ENCODE measurements at regions not wholly inside any gene's neighbourhood (a gene's known extent, or its start where the extent isn't known, plus 50 kb on each side); places are given as distances from the start of the nearest gene placed in this dataset.

GRCh38 chr14:101135796-101136742, 232.5 kb upstream of the RTL1 start:
- DNase-seq (ENCODE audit: low read depth) = no peak
- Histone ChIP-seq H3K9me3 (ENCODE audit: insufficient read depth, low read depth, low read length) (no peaks in the 10 kb centered on the region), H3K9ac (ENCODE audit: low read length) (no peak overlapping the region), H2AFZ (ENCODE audit: low read depth, low read length) (no peak overlapping the region), H3K27ac (ENCODE audit: low read depth, low read length) (no peak overlapping the region), H3K4me3 (ENCODE audit: insufficient read depth, low read depth, low read length) (no peak overlapping the region), H3K4me1 (ENCODE audit: insufficient read depth, low read length) (no peaks in the 10 kb centered on the region), H3K79me2 (ENCODE audit: insufficient read depth, low read length) (no peaks in the 10 kb centered on the region), H4K20me1 (ENCODE audit: insufficient read depth, low read length) (no peaks in the 10 kb centered on the region), H3K4me2 (ENCODE audit: low read length) (no peak overlapping the region), H3K36me3 (ENCODE audit: insufficient read depth, low read length) (no peaks in the 10 kb centered on the region), H3K27me3 (ENCODE audit: insufficient read depth, low read length) (no peaks in the 10 kb centered on the region)
- no peak overlapping the region for H3K27ac Mint-ChIP-seq (ENCODE audit: unreplicated experiment)
- no peak overlapping the region for H3K4me3 Mint-ChIP-seq (ENCODE audit: unreplicated experiment)
- H3K4me1 Mint-ChIP-seq (ENCODE audit: low read depth, unreplicated experiment) = no peaks in the 10 kb centered on the region
- H3K9me3 Mint-ChIP-seq (ENCODE audit: unreplicated experiment) = peaks cover 2% of the 10 kb centered on the region
- FAIRE-seq = no peak
- H3K27me3 Mint-ChIP-seq (ENCODE audit: low read depth, unreplicated experiment) = peaks cover 14% of the 10 kb centered on the region
- H3K36me3 Mint-ChIP-seq (ENCODE audit: low read depth, unreplicated experiment) = no peaks in the 10 kb centered on the region
- TF ChIP-seq EZH2 (IDR thresholded peaks at IDR 0.05; ENCODE audit: insufficient read depth, low read length) (no peak), CTCF (IDR thresholded peaks at IDR 0.05; ENCODE audit: insufficient read depth, low read depth, low read length) (no peak)

GRCh38 chr14:101137234-101137633, 233.7 kb upstream of the RTL1 start:
- no peaks in the 10 kb centered on the region for H4K20me1 ChIP-seq (ENCODE audit: insufficient read depth, low read length)
- no peak overlapping the region for H3K27ac ChIP-seq (ENCODE audit: low read depth, low read length)
- no peak overlapping the region for H3K9ac ChIP-seq (ENCODE audit: low read length)
- no peaks in the 10 kb centered on the region for H3K27me3 ChIP-seq (ENCODE audit: insufficient read depth, low read length)
- H3K4me1 ChIP-seq (ENCODE audit: insufficient read depth, low read length) = no peaks in the 10 kb centered on the region
- H3K4me3 Mint-ChIP-seq (ENCODE audit: unreplicated experiment) = no peak overlapping the region
- H3K36me3 ChIP-seq (ENCODE audit: insufficient read depth, low read length) = no peaks in the 10 kb centered on the region
- no peak overlapping the region for H3K4me3 ChIP-seq (ENCODE audit: insufficient read depth, low read depth, low read length)
- H3K4me1 Mint-ChIP-seq (ENCODE audit: low read depth, unreplicated experiment) = no peaks in the 10 kb centered on the region
- no peaks in the 10 kb centered on the region for H3K79me2 ChIP-seq (ENCODE audit: insufficient read depth, low read length)
- H3K27ac Mint-ChIP-seq (ENCODE audit: unreplicated experiment) = no peak overlapping the region
- no peak for FAIRE-seq
- H3K27me3 Mint-ChIP-seq (ENCODE audit: low read depth, unreplicated experiment) = peaks cover 9% of the 10 kb centered on the region
- no peaks in the 10 kb centered on the region for H3K9me3 ChIP-seq (ENCODE audit: insufficient read depth, low read depth, low read length)
- no peaks in the 10 kb centered on the region for H3K36me3 Mint-ChIP-seq (ENCODE audit: low read depth, unreplicated experiment)
- peaks cover 6% of the 10 kb centered on the region for H3K9me3 Mint-ChIP-seq (ENCODE audit: unreplicated experiment)
- TF ChIP-seq CTCF (IDR thresholded peaks at IDR 0.05; ENCODE audit: insufficient read depth, low read depth, low read length) (no peak), EZH2 (IDR thresholded peaks at IDR 0.05; ENCODE audit: insufficient read depth, low read length) (no peak)
- H3K4me2 ChIP-seq (ENCODE audit: low read length) = no peak overlapping the region
- no peak overlapping the region for H2AFZ ChIP-seq (ENCODE audit: low read depth, low read length)
- DNase-seq (ENCODE audit: low read depth) = no peak

- Mint-ChIP-seq H3K4me1 (ENCODE audit: low read depth, unreplicated experiment) (peaks cover 5% of the 10 kb centered on the region), H3K4me3 (ENCODE audit: unreplicated experiment) (no peak overlapping the region), H3K27ac (ENCODE audit: unreplicated experiment) (no peak overlapping the region), H3K9me3 (ENCODE audit: unreplicated experiment) (peaks cover 15% of the 10 kb centered on the region), H3K27me3 (ENCODE audit: low read depth, unreplicated experiment) (peaks cover 6% of the 10 kb centered on the region), H3K36me3 (ENCODE audit: low read depth, unreplicated experiment) (no peaks in the 10 kb centered on the region)
- Histone ChIP-seq H3K4me3 (ENCODE audit: insufficient read depth, low read depth, low read length) (no peak overlapping the region), H3K9me3 (ENCODE audit: insufficient read depth, low read depth, low read length) (no peaks in the 10 kb centered on the region), H3K4me1 (ENCODE audit: insufficient read depth, low read length) (peaks cover 5% of the 10 kb centered on the region), H3K27me3 (ENCODE audit: insufficient read depth, low read length) (peaks cover 5% of the 10 kb centered on the region), H4K20me1 (ENCODE audit: insufficient read depth, low read length) (no peaks in the 10 kb centered on the region), H3K4me2 (ENCODE audit: low read length) (no peak overlapping the region), H2AFZ (ENCODE audit: low read depth, low read length) (no peak overlapping the region), H3K36me3 (ENCODE audit: insufficient read depth, low read length) (no peaks in the 10 kb centered on the region), H3K79me2 (ENCODE audit: insufficient read depth, low read length) (no peaks in the 10 kb centered on the region), H3K27ac (ENCODE audit: low read depth, low read length) (no peak overlapping the region), H3K9ac (ENCODE audit: low read length) (no peak overlapping the region)
- no peak for TF ChIP-seq EZH2 (IDR thresholded peaks at IDR 0.05; ENCODE audit: insufficient read depth, low read length)
- DNase-seq (ENCODE audit: low read depth) (no peak), FAIRE-seq (no peak)
These were observed 244.3 kb upstream of the RTL1 start for GRCh38 chr14:101147848-101148247.

All from astrocyte (in vitro differentiated cells and primary cell).